ENCODE measurements at regions not wholly inside any gene's neighbourhood (a gene's known extent, or its start where the extent isn't known, plus 50 kb on each side); places are given as distances from the start of the nearest gene placed in this dataset.

DNA sequence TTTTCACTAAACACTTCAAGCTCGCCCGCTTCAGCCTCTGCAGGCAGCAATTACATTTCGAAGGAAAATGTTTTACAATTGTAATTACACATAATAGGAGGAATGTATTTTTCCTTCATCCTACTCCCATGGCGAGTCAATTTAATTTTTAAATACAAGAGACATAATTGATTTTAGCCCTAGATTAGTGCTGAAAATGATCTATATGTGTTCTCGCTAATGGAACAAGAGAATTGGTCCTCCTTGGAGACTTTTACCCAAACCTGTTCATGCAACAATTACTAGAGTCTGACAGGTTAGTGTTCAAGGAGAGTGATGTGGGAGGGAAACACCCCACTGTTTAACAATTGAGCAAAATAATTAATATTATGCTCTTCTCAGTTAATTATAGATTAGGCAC is 509.4 kb upstream of the SETBP1 start:
- no peak for DNase-seq

DNA sequence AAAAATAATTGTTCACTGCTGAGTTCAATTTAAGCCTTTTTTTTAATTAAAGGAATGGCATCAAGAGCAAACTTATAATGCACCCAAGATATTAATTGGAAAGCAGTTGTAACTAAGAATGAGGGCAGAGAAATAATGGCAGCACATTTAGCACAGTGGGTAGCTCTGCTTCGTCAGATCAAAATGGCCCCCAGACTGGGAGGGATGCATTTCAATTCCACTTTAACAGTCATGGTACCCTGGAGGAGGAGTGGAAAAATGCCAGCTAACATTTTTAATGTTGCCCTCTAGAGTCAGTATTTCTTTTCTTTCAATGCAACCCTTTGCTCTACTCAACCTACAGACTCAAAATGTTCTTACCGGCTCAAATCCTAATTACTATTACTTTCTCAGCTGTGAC is 504.8 kb upstream of the SETBP1 start:
- DNase-seq, result no peak

DNA sequence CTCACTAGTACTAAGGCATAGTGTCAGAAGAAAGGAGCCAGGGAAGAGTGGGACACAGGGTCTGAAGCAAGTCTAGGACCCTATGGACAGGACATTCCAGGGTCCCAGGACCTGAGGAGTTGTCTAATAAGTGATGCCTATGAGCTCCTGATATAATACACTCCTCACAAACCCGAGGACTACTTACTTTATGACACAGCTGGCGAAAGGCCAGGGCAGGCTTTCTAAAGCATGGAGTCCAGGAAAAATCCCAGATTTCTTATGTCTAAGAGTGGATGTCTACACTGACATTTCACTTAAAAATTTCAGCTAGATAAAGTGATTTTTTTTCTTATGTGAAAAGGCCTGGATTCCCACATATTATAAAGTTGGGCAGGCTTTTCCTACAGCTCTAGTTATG is 502.2 kb upstream of the SETBP1 start:
- no peak for DNase-seq

DNA sequence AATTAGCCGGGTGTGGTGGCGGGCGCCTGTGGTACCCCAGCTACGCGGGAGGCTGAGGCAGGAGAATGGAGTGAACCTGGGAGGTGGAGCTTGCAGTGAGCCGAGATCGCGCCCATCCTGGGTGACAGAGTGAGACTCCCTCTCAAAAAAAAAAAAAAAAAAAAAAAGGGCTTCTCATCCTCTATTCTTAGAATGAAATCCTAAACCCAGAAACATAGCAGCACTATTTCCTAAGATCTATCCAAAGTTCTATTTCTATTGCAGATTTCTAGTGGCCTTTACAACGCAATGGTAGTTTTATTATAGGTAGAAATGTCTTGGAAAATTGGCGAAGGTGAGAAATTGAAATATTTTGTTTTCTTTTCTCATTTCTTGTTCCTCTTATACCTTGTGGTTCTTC is 501.0 kb upstream of the SETBP1 start:
- no peak for DNase-seq

DNA sequence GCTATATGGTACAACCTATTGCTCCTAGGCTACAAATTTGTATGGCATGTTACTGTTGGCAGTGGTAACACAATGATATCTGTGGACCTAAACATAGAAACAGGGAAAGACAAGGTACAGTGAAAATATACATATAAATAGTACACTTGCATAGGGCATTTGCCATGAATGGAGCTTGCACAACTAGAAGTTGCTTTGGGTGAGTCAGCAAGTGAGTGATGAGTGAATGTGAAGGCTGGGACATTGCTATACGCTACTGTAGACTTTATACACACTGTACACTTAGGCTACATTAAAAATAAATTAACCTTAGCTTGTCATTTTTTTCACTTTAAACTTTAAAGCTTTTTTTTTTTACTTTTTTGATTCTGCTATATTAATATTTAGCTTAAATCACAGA is 500.0 kb upstream of the SETBP1 start:
- DNase-seq, result no peak

DNA sequence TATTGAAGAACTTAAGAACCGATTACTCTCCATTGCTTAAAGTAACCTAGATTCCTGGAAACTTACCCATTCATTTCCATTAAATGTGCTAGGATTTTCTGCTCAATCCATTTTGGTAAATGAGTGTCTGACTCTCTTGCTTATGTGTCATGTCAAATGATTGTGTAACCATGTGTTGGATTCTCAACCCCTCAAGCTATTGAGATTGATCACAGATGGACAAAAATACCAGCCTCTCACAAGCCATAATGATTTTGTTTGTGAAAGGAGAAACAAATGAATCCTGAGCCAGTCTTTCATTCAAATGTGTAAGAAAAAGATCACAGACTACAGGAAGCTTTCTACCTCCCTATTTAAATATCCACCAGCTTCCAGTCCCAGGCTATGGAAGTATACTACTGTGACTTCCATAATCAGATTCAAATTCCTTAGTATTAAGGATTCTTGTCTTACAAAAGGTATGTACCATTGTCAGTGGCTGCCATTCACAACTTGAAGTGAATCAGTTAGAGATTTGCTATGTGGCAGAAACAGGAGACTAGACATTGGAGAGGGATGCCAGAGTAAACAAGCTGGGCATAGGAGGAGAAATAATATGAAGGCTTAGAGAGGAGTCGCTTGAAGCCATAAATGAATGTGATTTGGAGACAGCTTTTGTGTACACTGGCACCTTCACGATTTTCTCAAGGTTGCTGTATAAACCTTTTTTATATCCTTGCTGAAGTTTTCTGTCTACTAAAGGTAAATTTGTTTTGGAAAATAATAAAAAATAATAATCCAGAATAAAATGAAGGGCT is 498.5 kb upstream of the SETBP1 start:
- no peak for DNase-seq

DNA sequence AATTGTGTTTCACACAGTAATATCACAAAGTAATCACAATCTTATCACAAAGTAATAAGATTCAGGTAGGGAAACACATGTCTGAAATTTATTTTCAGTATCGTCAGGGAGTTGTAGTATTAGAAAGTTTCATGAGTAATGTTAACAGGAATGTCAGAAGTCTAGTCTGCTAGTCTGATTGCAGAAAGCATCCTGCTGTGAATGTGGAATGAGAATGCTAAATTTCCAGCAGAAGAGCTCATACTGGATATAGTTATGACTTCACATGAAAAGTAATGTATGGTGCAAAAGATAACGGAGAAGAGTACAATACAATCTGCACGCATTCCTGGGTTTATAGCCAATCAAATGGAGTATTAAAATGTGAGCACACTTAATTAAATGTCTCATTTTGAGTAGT is 494.7 kb upstream of the SETBP1 start:
- no peak for DNase-seq

DNA sequence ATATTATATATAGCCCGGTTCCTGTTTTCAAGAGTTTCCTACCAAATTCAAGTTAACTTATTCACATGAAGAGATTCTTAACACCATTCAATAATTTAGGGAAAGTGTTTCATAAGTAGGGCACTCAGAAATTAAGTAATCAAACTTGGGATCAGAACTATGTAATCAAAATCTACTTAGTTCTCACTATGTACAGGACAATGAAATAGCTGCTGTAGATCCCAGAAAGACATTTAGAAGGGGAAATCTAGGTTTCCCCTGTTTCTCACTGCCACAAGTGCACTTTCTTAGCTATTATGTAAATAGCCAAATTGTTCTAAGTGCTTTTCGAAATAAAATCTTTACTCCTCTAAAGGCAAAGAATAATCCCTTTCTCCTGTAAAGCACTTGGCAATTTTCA is 493.6 kb upstream of the SETBP1 start:
- DNase-seq, result no peak

DNA sequence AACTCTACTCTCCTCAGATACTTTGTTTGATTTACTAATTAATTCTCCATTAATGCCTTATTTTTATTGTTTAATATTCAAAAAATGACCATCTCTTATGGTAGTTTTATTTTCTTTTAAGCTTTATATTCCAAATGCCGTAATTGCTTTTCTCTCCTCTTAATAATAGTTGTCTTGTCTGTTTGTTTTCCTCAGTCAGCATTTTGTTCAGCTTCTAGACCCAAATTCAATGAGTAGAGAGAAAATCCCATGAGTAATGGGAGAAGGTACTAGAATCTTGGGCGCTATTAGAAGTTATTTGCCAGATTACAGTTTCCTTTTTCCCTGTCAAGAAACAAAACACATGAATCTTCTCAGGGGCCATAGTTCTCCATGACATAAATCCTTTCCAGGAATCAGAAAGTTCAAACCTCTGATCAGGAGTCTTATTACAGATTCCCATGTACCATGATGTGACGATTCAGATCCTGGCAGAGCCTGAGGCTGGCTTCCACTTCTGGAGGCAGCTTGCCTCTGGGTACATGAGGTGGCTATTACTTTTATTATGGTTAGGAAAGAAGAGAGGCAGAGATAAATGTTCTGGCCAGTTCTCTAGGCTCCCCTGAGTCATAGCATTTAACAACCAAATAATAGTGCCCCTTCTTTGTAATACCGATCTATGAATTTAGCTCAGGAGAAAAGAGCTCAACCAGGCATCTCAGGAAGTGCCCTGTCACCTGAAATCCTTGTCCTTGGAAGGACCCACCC is 485.1 kb upstream of the SETBP1 start:
- no peak for DNase-seq

DNA sequence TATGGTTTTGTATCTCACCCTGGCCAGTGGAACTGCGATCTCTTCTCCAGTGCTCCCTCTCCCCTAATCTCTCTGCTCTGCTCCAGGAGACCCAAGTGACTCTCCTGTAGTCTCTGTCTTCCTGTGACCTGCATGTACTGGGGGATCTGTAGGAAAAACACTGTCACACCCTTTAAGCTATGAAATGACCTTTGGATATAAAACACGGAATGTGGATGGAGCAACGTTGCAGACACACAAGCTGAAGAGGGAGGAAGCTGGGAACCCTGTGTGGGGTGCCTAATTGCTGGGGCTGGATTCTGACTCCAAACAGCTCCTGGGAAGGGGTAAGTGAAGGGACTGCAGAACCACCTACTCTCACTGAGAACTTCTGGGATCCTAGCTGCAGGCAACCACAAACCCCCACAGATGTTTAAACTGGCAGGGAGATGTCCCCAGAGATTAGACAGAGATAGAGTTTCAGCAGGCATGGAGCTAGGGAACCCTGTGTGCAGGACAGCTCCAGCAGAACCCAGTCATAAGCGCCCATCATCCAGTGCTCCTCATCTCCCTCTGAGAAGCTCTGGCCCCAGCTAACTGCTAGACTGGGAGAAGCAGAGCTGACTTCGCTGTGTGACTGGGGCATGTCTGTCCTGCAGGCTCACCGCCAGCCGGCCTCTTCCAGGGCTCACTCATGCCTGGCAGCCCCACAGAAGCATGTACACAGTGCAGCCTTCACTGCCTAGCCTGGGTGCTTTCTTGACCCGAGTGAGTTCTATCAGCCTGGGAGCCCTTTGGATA is 482.7 kb upstream of the SETBP1 start:
- no peak for DNase-seq

DNA sequence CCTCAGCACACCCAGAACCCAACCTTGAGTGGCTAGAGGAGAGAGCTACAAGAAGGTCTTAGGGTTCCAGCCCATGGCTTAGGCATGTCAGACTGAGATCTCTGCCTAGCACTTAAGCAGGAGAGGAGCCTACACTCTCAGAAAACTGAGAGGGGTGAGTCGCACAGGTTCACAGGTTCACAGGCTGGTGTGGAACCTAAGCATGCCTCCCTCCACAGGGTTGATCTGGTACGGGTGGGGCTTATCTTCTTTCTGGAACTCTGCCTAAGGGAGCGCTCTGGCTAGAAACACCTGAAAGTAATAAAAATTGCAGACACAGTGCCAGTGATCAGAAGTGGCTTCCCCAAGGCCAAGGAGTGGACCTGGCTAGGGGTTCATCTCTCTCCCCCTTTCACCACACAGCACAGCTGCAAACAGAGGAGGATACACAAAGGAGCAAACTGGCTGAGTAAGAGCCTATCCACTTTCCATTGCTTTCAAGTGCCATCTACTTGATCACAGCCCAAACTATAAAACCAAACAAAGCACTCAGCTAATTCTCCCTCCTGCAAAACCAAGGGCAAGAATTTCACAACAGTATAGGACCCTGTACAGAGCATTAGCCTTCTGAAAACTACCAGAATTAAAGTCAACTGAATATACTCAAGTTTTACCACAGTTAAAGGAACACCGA is 481.9 kb upstream of the SETBP1 start:
- no peak for DNase-seq

DNA sequence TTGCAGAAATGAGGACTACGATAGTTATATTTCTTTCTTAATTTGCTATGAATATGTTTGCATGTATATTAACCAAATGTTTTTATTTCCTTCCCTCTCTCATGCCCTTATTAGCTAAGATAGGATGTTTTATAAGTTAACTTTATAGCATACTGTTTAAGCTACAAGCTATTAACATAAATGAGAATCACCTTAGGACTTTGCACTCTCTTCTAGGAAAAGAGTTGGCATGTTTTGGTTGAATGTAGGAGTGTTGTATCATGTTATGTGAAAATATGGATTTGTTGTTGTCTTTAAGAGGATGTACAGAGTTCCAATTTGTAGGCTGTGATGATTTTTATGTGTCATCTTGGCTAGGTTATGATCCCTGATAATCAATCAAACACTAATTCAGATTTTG is 467.4 kb upstream of the SETBP1 start:
- no peak for DNase-seq

DNA sequence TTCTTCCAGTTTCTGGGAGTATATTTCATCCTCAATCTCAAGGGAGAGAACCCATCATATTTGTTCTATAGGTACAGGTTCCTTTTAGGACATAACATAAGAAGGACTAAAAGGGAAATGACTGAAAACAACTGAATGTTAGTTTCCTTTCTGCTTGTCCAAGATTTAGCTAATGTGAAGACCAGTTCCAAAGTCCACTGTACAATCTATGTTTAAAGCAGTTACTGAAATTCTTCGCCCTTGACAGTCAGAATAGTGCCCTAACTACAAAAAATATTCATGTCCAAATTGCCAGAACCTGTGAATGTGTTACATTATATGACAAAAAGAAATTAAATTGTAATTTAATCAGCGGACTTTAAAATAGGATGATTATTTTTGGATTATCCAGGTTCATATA is 466.3 kb upstream of the SETBP1 start:
- no peak for DNase-seq

DNA sequence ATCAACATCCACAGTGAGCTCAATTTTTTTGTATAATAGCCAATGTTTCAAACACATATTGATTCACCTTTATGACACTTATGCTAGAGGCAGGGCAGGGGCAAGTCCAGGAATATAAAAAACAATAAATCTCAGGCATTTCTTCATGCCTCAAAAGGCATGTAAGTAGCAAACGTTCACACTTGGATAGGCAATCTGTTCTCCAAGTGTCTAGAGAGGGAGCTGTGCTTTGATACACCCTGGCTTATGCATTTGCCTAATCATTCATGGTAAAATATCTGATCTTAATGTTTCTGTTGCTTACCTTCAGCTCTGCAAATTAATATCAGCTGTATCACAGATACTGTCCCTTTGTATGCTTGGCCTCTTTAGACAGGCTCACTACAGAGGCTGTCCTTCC is 464.5 kb upstream of the SETBP1 start:
- no peak for DNase-seq

DNA sequence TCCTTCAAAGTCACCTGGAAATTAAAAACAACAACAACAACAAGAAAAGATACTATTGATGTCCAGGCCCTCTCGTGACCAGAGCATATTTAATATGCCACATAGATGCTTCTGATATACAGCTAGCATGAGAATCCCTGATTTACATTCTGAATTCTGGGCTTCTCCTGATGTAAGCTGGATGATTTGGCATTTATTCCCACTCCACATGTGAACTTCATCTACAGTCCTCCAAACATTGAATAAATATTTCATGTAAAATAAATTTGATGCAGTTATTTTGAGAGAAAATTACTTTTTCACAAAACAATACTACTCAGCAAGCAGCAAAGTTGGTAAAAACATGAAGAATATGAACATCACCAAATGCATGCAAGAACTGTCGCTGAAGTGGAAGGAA is 453.2 kb upstream of the SETBP1 start:
- DNase-seq, result no peak

DNA sequence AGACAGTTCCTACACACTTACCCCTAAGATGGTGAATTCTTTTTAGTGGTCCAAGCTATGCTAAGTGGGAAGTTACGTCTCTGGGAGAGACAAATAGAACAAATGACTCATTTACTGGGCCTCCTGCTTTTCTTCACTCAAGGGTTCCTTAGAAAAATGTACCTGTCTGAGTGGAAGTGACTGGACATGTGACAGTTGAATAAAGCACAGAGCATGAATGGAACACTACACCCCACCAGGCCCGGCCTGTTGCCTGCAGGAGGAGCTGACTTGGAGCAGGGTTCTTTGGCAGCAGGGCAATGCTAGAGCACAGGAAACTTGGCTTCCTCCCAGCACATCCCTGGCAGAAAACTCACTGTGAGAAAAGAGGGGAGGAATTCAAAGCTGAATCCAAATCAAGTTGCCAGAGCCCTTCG is 451.0 kb upstream of the SETBP1 start:
- DNase-seq, result peak; percentile 11

DNA sequence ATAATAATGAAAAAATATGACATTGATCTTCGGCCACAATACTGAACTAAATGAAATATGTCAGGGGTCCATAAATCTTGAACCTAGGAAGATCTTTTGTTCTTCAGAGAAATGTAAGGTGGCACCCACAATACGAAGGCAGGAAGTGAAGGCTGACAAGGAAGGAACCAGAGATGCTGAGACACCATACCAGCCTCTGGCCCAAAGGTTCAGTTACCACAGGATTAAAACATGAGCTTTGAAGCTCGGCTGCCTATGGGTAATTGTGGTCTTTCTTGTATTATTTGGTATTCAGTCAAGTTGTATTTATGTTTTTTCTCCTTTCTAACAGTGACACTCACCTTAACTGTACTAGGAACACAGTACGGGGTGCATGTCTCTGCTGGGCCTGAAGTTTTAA is 448.8 kb upstream of the SETBP1 start:
- DNase-seq, result no peak

DNA sequence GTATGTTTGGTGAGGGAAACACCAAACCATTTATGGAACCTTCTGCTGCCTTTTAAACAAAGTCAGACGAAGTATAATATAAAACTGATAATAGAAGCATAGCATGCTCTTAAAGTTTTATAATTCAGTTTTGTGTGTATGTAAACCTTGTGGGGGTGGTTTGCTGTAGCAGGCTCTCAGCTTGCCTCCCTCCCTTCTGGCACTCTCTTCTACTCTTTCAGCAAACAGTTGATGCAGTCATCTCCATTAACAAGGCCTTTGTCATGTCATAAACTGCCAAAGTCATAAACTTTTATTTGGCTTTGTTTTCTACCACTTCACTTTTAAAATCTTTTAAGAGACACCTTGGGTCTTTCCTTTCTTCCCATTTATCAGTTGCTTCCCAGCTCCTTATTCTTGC is 448.2 kb upstream of the SETBP1 start:
- no peak for DNase-seq

DNA sequence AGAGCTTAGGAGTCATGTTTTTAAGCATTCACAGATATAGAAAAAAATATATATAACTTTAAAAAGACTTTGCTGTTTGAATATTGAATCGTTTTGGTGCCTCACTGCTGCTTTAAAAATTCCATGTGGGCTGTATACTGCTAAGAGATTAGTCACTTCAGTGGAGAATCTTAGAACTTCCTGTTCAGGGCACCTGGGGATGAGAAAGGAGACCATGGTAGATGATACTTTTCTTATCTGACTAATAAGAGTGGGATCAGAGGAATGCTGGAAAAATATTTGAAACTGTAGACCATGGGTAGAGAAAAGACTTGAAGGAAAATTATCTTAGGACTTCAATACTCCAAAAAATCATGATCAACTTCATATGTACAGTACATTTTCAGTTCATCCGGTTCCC is 442.2 kb upstream of the SETBP1 start:
- DNase-seq, result no peak

DNA sequence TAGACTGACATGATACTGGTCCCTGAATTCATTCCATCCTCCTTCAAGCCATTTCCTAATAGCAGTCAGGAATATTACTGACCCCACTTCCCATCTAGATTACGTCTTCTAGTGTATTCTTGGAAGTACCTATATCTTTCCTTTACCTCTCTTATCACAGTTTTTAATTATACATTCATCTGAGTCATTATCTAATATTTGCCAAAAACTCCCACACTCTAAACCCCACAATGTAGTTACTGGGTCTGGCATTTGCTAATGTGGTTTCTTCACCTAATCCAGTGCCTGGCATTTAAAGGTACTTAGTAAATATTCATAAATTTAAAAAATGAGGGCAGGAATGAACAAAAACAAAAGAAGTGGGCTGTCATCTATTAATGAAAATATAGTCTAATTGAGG is 441.8 kb upstream of the SETBP1 start:
- DNase-seq, result no peak

DNA sequence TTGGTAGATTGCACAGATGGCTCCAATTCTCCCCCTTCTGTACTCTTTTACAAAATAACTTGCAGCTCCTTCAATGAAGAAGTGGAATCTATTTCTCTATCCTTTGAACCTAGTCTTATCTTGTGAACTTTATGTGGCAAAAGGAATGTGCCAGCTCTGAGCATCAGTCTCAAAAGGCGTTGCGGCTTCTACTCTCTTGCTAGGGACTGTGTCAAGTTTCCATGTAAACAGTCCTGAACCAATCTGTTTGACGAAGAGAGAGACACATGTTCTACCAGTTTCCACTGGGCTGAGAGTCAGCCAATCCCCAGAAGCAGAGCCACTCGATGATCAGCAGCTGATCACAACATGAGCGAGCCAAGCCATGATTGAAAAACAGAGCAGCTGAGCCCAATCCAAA is 439.7 kb upstream of the SETBP1 start:
- no peak for DNase-seq

DNA sequence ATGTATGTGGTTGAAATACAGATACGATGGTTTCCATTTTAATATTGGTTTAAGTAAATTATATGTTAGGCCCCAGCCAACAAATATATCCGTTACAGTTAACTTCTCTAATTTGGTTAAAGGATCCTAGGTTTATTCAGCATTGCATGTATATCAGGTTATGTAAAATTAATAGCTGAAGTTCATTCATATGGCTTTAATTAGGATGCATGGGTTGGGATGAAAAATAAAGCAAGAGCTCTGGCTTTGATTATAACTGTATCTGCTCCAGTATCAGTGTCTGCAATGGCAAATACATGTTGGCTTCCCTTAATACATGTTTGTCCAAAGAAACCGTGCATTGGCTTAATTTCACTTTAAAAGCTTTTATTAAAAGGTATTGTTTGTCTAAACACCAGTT is 435.7 kb upstream of the SETBP1 start:
- DNase-seq, result no peak

DNA sequence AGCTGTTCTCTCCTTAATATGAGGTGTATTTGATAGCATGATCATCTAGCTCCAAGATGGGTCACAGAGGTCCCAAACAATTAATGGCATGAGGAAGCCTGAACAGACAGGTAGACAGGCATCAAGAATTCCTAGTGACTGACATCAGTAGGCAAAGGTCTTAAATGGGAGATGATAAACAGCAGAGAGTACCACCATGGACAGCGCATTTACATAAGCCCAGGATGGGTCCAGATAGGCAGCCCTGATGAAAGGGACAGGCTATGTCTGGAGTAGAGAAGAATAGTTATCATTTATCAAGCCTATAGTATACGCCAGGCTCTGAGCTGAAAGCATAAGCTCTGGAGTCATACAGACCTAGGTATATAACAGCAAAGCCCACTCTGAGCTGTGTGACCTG is 434.7 kb upstream of the SETBP1 start:
- DNase-seq, result no peak

Data from NCI-H1694 (cell line).